GM23338 (cell line): ENCODE measurements at regions not wholly inside any gene's neighbourhood (a gene's known extent, or its start where the extent isn't known, plus 50 kb on each side); places are given as distances from the start of the nearest gene placed in this dataset.

Experiments used
- CREB1 ChIP-seq: fragments of 250-450 bp; sonication (Bioruptor Pico); IDR thresholded peaks from 2 replicates; pipeline ENCODE4 v1.5.0; 2020; ENCODE audit warnings: low read depth, mild to moderate bottlenecking, moderate library complexity
- CTCF ChIP-seq, 2 experiments: fragments of 200-600 bp in 1 of 2; sonication (generic) in 1 of 2; conservative IDR thresholded peaks; 2 replicates each; pipeline versions ENCODE4 v1.5.1 to v1.6.1; 2016 to 2017; ENCODE audit warnings: antibody characterized with exemption in 2 of 2, low read depth in 2 of 2, mild to moderate bottlenecking in 2 of 2, moderate library complexity in 1 of 2
- EZH2 ChIP-seq: fragments of 200-600 bp; sonication (generic); IDR thresholded peaks from one replicate; pipeline ENCODE4 v1.8.0; 2017; ENCODE audit warnings: antibody characterized with exemption, mild to moderate bottlenecking, low read depth; ENCODE audit not compliant: unreplicated experiment
- EZH2phosphoT487 ChIP-seq: fragments of 200-600 bp; sonication (generic); IDR thresholded peaks from one replicate; pipeline ENCODE4 v1.8.1; 2018; ENCODE audit warnings: antibody characterized with exemption; ENCODE audit not compliant: unreplicated experiment
- POLR2AphosphoS5 ChIP-seq: IDR thresholded peaks from 2 replicates; pipeline ENCODE4 v1.6.1; 2016; ENCODE audit warnings: antibody characterized with exemption, low read depth
- STAT1 ChIP-seq: IDR thresholded peaks from one replicate; pipeline ENCODE4 v1.6.1; 2016; ENCODE audit warnings: antibody characterized with exemption; ENCODE audit not compliant: unreplicated experiment
- ZNF331 ChIP-seq: fragments of 250-450 bp; sonication (Bioruptor Pico); IDR thresholded peaks from 2 replicates; pipeline ENCODE4 v1.5.0; 2020; ENCODE audit warnings: low read depth, mild to moderate bottlenecking, moderate library complexity
- TF ChIP-seq, protein P1 (sequence below): IDR thresholded peaks from one replicate; pipeline ENCODE4 v1.6.1; 2018; ENCODE audit warnings: antibody characterized with exemption; ENCODE audit not compliant: unreplicated experiment

DNA sequence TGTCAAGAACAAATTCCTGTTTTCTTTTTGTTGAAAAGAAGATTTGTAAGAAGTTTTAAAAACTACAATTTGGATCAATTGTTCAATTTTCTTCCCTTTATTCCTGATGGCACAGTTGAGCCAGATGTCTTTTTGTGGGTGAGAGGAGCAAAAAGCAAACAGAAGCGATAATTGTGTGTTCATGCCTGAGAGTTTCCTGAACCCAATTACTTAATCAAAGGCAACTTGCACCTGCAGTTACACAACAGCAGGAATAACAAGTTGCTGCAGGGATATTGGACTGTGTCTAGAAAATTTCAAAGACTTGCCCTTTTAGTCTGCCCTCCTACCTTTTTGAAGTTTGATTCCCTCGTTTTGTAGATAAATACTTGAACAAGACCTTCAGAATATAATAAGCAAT, 383.6 kb downstream of the DSEL start:
- TF ChIP-seq POLR2AphosphoS5 (no peak), CTCF (conservative IDR thresholded peaks at IDR 0.05; ENCODE audit: low read depth in 2 of 2) (no peak), CREB1 (CRISPR knock-in tag) (no peak), EZH2 (no peak), EZH2phosphoT487 (no peak), STAT1 (no peak), ZNF331 (CRISPR knock-in tag) (no peak)
- TF ChIP-seq, protein P1, sequence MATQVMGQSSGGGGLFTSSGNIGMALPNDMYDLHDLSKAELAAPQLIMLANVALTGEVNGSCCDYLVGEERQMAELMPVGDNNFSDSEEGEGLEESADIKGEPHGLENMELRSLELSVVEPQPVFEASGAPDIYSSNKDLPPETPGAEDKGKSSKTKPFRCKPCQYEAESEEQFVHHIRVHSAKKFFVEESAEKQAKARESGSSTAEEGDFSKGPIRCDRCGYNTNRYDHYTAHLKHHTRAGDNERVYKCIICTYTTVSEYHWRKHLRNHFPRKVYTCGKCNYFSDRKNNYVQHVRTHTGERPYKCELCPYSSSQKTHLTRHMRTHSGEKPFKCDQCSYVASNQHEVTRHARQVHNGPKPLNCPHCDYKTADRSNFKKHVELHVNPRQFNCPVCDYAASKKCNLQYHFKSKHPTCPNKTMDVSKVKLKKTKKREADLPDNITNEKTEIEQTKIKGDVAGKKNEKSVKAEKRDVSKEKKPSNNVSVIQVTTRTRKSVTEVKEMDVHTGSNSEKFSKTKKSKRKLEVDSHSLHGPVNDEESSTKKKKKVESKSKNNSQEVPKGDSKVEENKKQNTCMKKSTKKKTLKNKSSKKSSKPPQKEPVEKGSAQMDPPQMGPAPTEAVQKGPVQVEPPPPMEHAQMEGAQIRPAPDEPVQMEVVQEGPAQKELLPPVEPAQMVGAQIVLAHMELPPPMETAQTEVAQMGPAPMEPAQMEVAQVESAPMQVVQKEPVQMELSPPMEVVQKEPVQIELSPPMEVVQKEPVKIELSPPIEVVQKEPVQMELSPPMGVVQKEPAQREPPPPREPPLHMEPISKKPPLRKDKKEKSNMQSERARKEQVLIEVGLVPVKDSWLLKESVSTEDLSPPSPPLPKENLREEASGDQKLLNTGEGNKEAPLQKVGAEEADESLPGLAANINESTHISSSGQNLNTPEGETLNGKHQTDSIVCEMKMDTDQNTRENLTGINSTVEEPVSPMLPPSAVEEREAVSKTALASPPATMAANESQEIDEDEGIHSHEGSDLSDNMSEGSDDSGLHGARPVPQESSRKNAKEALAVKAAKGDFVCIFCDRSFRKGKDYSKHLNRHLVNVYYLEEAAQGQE: no peak
